H1 (cell line): ENCODE measurements at regions not wholly inside any gene's neighbourhood (a gene's known extent, or its start where the extent isn't known, plus 50 kb on each side); places are given as distances from the start of the nearest gene placed in this dataset.

Experiments used
- CTCF ChIA-PET: fragments of 300-600 bp; sonication (Branson Sonifier 250); formaldehyde crosslinking; loops from one replicate; lab custom pipeline; 2021; ENCODE audit not compliant: partially characterized antibody; lab: Charles Lee
- POLR2A ChIA-PET: fragments of 300-600 bp; sonication (Branson Sonifier 250); formaldehyde crosslinking; loops from one replicate; lab custom pipeline; 2021; ENCODE audit warnings: inconsistent platforms; ENCODE audit not compliant: partially characterized antibody; lab: Charles Lee
- DNase-seq, 2 experiments: peaks; one replicate each; pipeline versions ENCODE4 v3.0.0 to v3.0.0-alpha.2; 2010 to 2022; ENCODE audit warnings: low spot score in 2 of 2, low read depth in 1 of 2, mixed read lengths in 1 of 2
- FAIRE-seq: peaks from 2 replicates; lab custom pipeline; 2011; peaks lifted over from hg19 to GRCh38; lab: Jason Lieb, UNC
- H2AFZ ChIP-seq: 2 replicates; pipeline ENCODE4 v1.8.1; 2012; ENCODE audit warnings: low read length, inconsistent platforms
- H2AK5ac ChIP-seq: 2 replicates; pipeline ENCODE4 v1.6.1; 2013; ENCODE audit warnings: low read depth, low read length
- H2BK120ac ChIP-seq: replicated peaks from 2 replicates; pipeline ENCODE3; 2013; ENCODE audit warnings: low read depth, low read length, inconsistent platforms
- H2BK12ac ChIP-seq: 2 replicates; pipeline ENCODE4 v1.6.1; 2013; ENCODE audit warnings: low read depth, low read length
- H2BK15ac ChIP-seq: 2 replicates; pipeline ENCODE4 v1.6.1; 2013; ENCODE audit warnings: low read length
- H2BK20ac ChIP-seq: 2 replicates; pipeline ENCODE4 v1.6.1; 2013; ENCODE audit warnings: low read length
- H2BK5ac ChIP-seq: 2 replicates; pipeline ENCODE4 v1.6.1; 2013; ENCODE audit warnings: low read depth, low read length
- H3K14ac ChIP-seq: 2 replicates; pipeline ENCODE4 v1.6.1; 2013; ENCODE audit warnings: inconsistent platforms; ENCODE audit not compliant: insufficient read length
- H3K18ac ChIP-seq: 2 replicates; pipeline ENCODE4 v1.6.1; 2013; ENCODE audit warnings: low read length; ENCODE audit errors: extremely low read depth
- H3K23ac ChIP-seq: 2 replicates; pipeline ENCODE4 v1.6.1; 2013; ENCODE audit warnings: inconsistent platforms; ENCODE audit not compliant: insufficient read length
- H3K23me2 ChIP-seq: 2 replicates; pipeline ENCODE4 v1.6.1; 2013; ENCODE audit warnings: low read depth, low read length
- H3K27ac ChIP-seq: 2 replicates; pipeline ENCODE4 v1.6.1; 2011; ENCODE audit warnings: low read depth, low read length, inconsistent platforms
- H3K27me3 ChIP-seq, 4 experiments: replicated peaks in 1 of 4; 1 replicate in 1 of 4; 2 replicates in 3 of 4; pipeline versions ENCODE4 v1.6.1 to v1.8.1; 2011 to 2013; ENCODE audit warnings: low read length in 3 of 4, mild to moderate bottlenecking in 3 of 4, inconsistent platforms in 2 of 4, mixed read lengths in 2 of 4, moderate library complexity in 1 of 4; ENCODE audit not compliant: control insufficient read depth in 3 of 4, insufficient read depth in 3 of 4; ENCODE audit errors: extremely low read depth in 1 of 4
- H3K36me3 ChIP-seq, 4 experiments: 2 replicates each; pipeline versions ENCODE4 v1.6.1 to v1.8.1; 2011 to 2013; ENCODE audit warnings: mild to moderate bottlenecking in 4 of 4, low read length in 3 of 4, moderate library complexity in 2 of 4, control low read depth in 1 of 4, inconsistent platforms in 1 of 4; ENCODE audit not compliant: insufficient read depth in 4 of 4, control insufficient read depth in 2 of 4
- H3K4ac ChIP-seq: replicated peaks from 2 replicates; pipeline ENCODE3; 2013; ENCODE audit warnings: low read length, low read depth, mixed read lengths, inconsistent platforms; ENCODE audit not compliant: insufficient read length
- H3K4me1 ChIP-seq, 4 experiments: replicated peaks in 1 of 4; 1 replicate in 1 of 4; 2 replicates in 3 of 4; pipeline versions ENCODE4 v1.6.1 to v1.8.1; 2011 to 2013; ENCODE audit warnings: low read length in 3 of 4, inconsistent platforms in 2 of 4, mixed read lengths in 1 of 4; ENCODE audit not compliant: insufficient read depth in 4 of 4, control insufficient read depth in 3 of 4
- H3K4me2 ChIP-seq, 2 experiments: 2 replicates each; pipeline versions ENCODE4 v1.6.1 to v1.8.1; 2011 to 2013; ENCODE audit warnings: low read depth in 2 of 2, low read length in 2 of 2, control low read depth in 1 of 2, inconsistent platforms in 1 of 2, mild to moderate bottlenecking in 1 of 2; ENCODE audit not compliant: insufficient read depth in 1 of 2
- H3K4me3 ChIP-seq, 4 experiments: fragments of 200-600, 300-600 bp in 1 of 4; sonication (generic), shearing (Covaris generic), sonication (Bioruptor Twin) in 1 of 4; 2 replicates each; pipeline versions ENCODE4 v1.5.1 to v1.8.1; 2011 to 2016; ENCODE audit warnings: low read length in 4 of 4, low read depth in 3 of 4, control low read depth in 2 of 4, inconsistent platforms in 2 of 4, mild to moderate bottlenecking in 2 of 4, mixed read lengths in 1 of 4, moderate library complexity in 1 of 4; ENCODE audit not compliant: insufficient read depth in 2 of 4; ENCODE audit errors: extremely low read depth in 1 of 4
- H3K56ac ChIP-seq: replicated peaks from 2 replicates; pipeline ENCODE3; 2013; ENCODE audit warnings: low read depth, mild to moderate bottlenecking, mixed read lengths, low read length, inconsistent platforms; ENCODE audit not compliant: insufficient read length
- H3K79me1 ChIP-seq: 2 replicates; pipeline ENCODE4 v1.6.1; 2013; ENCODE audit warnings: low read depth, low read length, control low read depth
- H3K79me2 ChIP-seq, 2 experiments: 2 replicates each; pipeline versions ENCODE4 v1.6.1 to v1.8.1; 2012 to 2013; ENCODE audit warnings: low read length in 2 of 2, mild to moderate bottlenecking in 2 of 2, inconsistent platforms in 1 of 2; ENCODE audit not compliant: insufficient read depth in 2 of 2, control insufficient read depth in 1 of 2
- H3K9ac ChIP-seq, 4 experiments: replicated peaks in 1 of 4; 1 replicate in 1 of 4; 2 replicates in 3 of 4; pipeline versions ENCODE4 v1.6.1 to v1.8.1; 2011 to 2013; ENCODE audit warnings: low read depth in 3 of 4, low read length in 3 of 4, control low read depth in 2 of 4, mild to moderate bottlenecking in 2 of 4, moderate library complexity in 2 of 4, inconsistent platforms in 1 of 4; ENCODE audit errors: extremely low read depth in 1 of 4
- H3K9me3 ChIP-seq, 2 experiments: 2 replicates each; pipeline versions ENCODE4 v1.6.1 to v1.8.1; 2012 to 2013; ENCODE audit warnings: mild to moderate bottlenecking in 2 of 2, moderate library complexity in 2 of 2, control low read depth in 1 of 2, inconsistent platforms in 1 of 2, low read depth in 1 of 2, low read length in 1 of 2, mixed read lengths in 1 of 2; ENCODE audit not compliant: insufficient read depth in 2 of 2
- H4K20me1 ChIP-seq, 2 experiments: replicated peaks in 1 of 2; 2 replicates each; pipeline versions ENCODE3 to v1.8.1; 2011 to 2013; ENCODE audit warnings: inconsistent platforms in 2 of 2, low read length in 2 of 2, mild to moderate bottlenecking in 1 of 2; ENCODE audit not compliant: insufficient read depth in 2 of 2, control insufficient read depth in 1 of 2
- H4K5ac ChIP-seq: 2 replicates; pipeline ENCODE4 v1.6.1; 2013; ENCODE audit warnings: low read length, low read depth, mixed read lengths, inconsistent platforms; ENCODE audit not compliant: insufficient read length
- H4K8ac ChIP-seq: 2 replicates; pipeline ENCODE4 v1.8.0; 2013; ENCODE audit warnings: mild to moderate bottlenecking, moderate library complexity, low read length, inconsistent platforms; ENCODE audit not compliant: insufficient read depth; ENCODE audit errors: extremely low read depth
- H4K91ac ChIP-seq: replicated peaks from 2 replicates; pipeline ENCODE3; 2013; ENCODE audit warnings: low read length, mixed read lengths, inconsistent platforms; ENCODE audit not compliant: insufficient read length
- BACH1 ChIP-seq: IDR thresholded peaks from 2 replicates; pipeline ENCODE4 v1.6.1; 2012; ENCODE audit warnings: low read length, improper control_type of control experiment
- CBX5 ChIP-seq: fragments of 300-800, 300-1000 bp; sonication (generic); IDR thresholded peaks from 2 replicates; pipeline ENCODE4 v1.7.1; 2016; ENCODE audit warnings: antibody characterized with exemption, low read length, low read depth
- CHD1 ChIP-seq: IDR thresholded peaks from 2 replicates; pipeline ENCODE4 v1.6.1; 2012; ENCODE audit warnings: low read depth, low read length, improper control_type of control experiment
- CREB1 ChIP-seq: IDR thresholded peaks from 2 replicates; pipeline ENCODE4 v1.6.1; 2012; ENCODE audit warnings: inconsistent platforms
- CTBP2 ChIP-seq: IDR thresholded peaks from 2 replicates; pipeline ENCODE4 v1.7.0; 2011; ENCODE audit warnings: borderline replicate concordance, mild to moderate bottlenecking, moderate library complexity, mixed read lengths, low read length; ENCODE audit not compliant: insufficient read depth, insufficient read length
- JUN ChIP-seq: IDR thresholded peaks from 2 replicates; pipeline ENCODE4 v1.6.1; 2011; ENCODE audit warnings: low read depth, mild to moderate bottlenecking, improper control_type of control experiment, low read length
- MAFK ChIP-seq: IDR thresholded peaks from 2 replicates; pipeline ENCODE4 v1.6.1; 2012; ENCODE audit warnings: low read depth, mild to moderate bottlenecking, improper control_type of control experiment, low read length
- POU5F1 ChIP-seq: IDR thresholded peaks from 2 replicates; pipeline ENCODE4 v1.6.1; 2011; ENCODE audit warnings: low read depth, mild to moderate bottlenecking, low read length, moderate library complexity
- RAD21 ChIP-seq, 2 experiments: IDR thresholded peaks in 1 of 2; conservative IDR thresholded peaks in 1 of 2; 2 replicates each; pipeline ENCODE4 v1.6.1; 2011; ENCODE audit warnings: low read depth in 2 of 2, low read length in 2 of 2, improper control_type of control experiment in 1 of 2, inconsistent platforms in 1 of 2, mild to moderate bottlenecking in 1 of 2, moderate library complexity in 1 of 2
- RBBP5 ChIP-seq: IDR thresholded peaks from 2 replicates; pipeline ENCODE4 v1.7.1; 2012; ENCODE audit warnings: low read depth, mild to moderate bottlenecking, inconsistent platforms, low read length, moderate library complexity, borderline replicate concordance
- SAP30 ChIP-seq: fragments of 300-600 bp; sonication (generic); IDR thresholded peaks from 2 replicates; pipeline ENCODE4 v1.7.1; 2012; ENCODE audit warnings: low read length, moderate library complexity, mild to moderate bottlenecking, inconsistent platforms; ENCODE audit not compliant: insufficient read depth, insufficient replicate concordance
- SP2 ChIP-seq: IDR thresholded peaks from 2 replicates; pipeline ENCODE4 v1.6.1; 2012; ENCODE audit warnings: mild to moderate bottlenecking, low read length, inconsistent platforms
- SP4 ChIP-seq: IDR thresholded peaks from 2 replicates; pipeline ENCODE4 v1.6.1; 2012; ENCODE audit warnings: low read length, inconsistent platforms
- SRF ChIP-seq: IDR thresholded peaks from 2 replicates; pipeline ENCODE4 v1.6.1; 2011; ENCODE audit warnings: mild to moderate bottlenecking, low read depth, low read length, moderate library complexity
- YY1 ChIP-seq: IDR thresholded peaks from 2 replicates; pipeline ENCODE4 v1.6.1; 2011; ENCODE audit warnings: low read depth, mild to moderate bottlenecking, low read length
- ZNF274 ChIP-seq: IDR thresholded peaks from 2 replicates; pipeline ENCODE4 v1.7.0; 2012; ENCODE audit warnings: low read length, borderline replicate concordance; ENCODE audit errors: extremely low read depth
- WGBS, 2 experiments: shearing (Covaris generic) in 1 of 2; methylation state at CpG; one replicate each; pipeline versions ENCODE4 v1.1.6 to v1.1.7; 2013 to 2015; ENCODE audit warnings: low lambda C conversion rate in 2 of 2, mixed read lengths in 2 of 2, inconsistent platforms in 1 of 2, low coverage in 1 of 2, missing lambda C conversion rate in 1 of 2; ENCODE audit not compliant: insufficient replicate concordance in 2 of 2, insufficient coverage in 1 of 2, insufficient read length in 1 of 2; ENCODE audit errors: extremely low coverage in 1 of 2, missing lambda C conversion rate in 1 of 2; 5-methylcytosine and 5-hydroxymethylcytosine counted together

GRCh38 chr10:44675387-44675874 is 235.7 kb upstream of the TMEM72 start:
- Histone ChIP-seq H4K91ac (no peak overlapping the region), H3K27me3 (no peaks in the 10 kb centered on the region), H3K14ac (no peak overlapping the region), H3K79me2 (no peaks in the 10 kb centered on the region), H3K4ac (no peak overlapping the region), H3K4me3 (no peak overlapping the region), H3K4me1 (no peaks in the 10 kb centered on the region), H3K36me3 (no peaks in the 10 kb centered on the region; a peak in 1 of 8 replicates), H4K8ac (no peak overlapping the region), H2AK5ac (no peak overlapping the region), H3K79me1 (no peaks in the 10 kb centered on the region), H2AFZ (no peak overlapping the region), H4K20me1 (no peaks in the 10 kb centered on the region), H3K9me3 (no peaks in the 10 kb centered on the region), H3K56ac (no peak overlapping the region), H3K4me2 (no peak overlapping the region), H2BK12ac (no peak overlapping the region), H3K9ac (no peak overlapping the region), H2BK15ac (no peak overlapping the region), H2BK20ac (no peak overlapping the region), H2BK120ac (no peak overlapping the region), H4K5ac (no peak overlapping the region), H2BK5ac (no peak overlapping the region), H3K23me2 (no peaks in the 10 kb centered on the region), H3K18ac (no peak overlapping the region), H3K27ac (no peak overlapping the region), H3K23ac (no peak overlapping the region)
- ChIA-PET CTCF (interaction anchor here (0.6 to 0.9 kb wide), 4 partner anchors 8 to 302 kb away, joined by 3 read pairs; no protein-coding TSS in a partner anchor), POLR2A (no interaction called here)
- DNase-seq (no peak), FAIRE-seq (no peak)
- 75% methylated on average over 2 of the region's 2 CpGs; no CpG with 5 or more reads in 1 of the 2 experiments for WGBS, 2 experiments
- TF ChIP-seq CTBP2 (no peak), JUN (no peak), SP4 (no peak), RBBP5 (no peak), SP2 (no peak), YY1 (no peak), SRF (no peak), CHD1 (no peak), MAFK (no peak), SAP30 (no peak), CBX5 (no peak), CREB1 (no peak), POU5F1 (no peak), BACH1 (no peak), RAD21 (IDR thresholded peaks at IDR 0.05 in 1 of 2, conservative IDR thresholded peaks at IDR 0.05 in 1 of 2; ENCODE audit: low read depth in 2 of 2, low read length in 2 of 2) (no peak), ZNF274 (no peak)
